HG03045 (cell line): ENCODE measurements at regions not wholly inside any gene's neighbourhood (a gene's known extent, or its start where the extent isn't known, plus 50 kb on each side); places are given as distances from the start of the nearest gene placed in this dataset.

Source experiments
- ATAC-seq: cut with Tn5 transposase; IDR thresholded peaks from one replicate; pipeline ENCODE4 v1.9.1; 2021; ENCODE audit warnings: mild to moderate bottlenecking, moderate library complexity; ENCODE audit not compliant: unreplicated experiment

- ATAC-seq: no peak
Measured at GRCh38 chr3:1036207-1036826, 56.5 kb upstream of the CNTN6 start.

GRCh38 chr3:1037631-1038030 lies 55.2 kb upstream of the CNTN6 start:
- ATAC-seq: no peak
